GM03348 (cell line): ENCODE measurements at regions not wholly inside any gene's neighbourhood (a gene's known extent, or its start where the extent isn't known, plus 50 kb on each side); places are given as distances from the start of the nearest gene placed in this dataset.

Experiments used
- DNase-seq: peaks from one replicate; pipeline ENCODE4 v3.0.0; 2012; ENCODE audit warnings: low spot score

- no peak for DNase-seq
Observed at GRCh38 chr1:181430015-181430885, 53.1 kb upstream of the CACNA1E start.
